GM23338 (cell line): ENCODE measurements at regions not wholly inside any gene's neighbourhood (a gene's known extent, or its start where the extent isn't known, plus 50 kb on each side); places are given as distances from the start of the nearest gene placed in this dataset.

Experiments
- ATAC-seq: fragments of 200-7000 bp; cut with Tn5 transposase; 3 replicates; pipeline ENCODE4 v1.9.1; 2020
- DNase-seq: peaks from one replicate; pipeline ENCODE4 v3.0.0-alpha.2; 2015; ENCODE audit warnings: low spot score
- H2AFZ ChIP-seq: fragments of 200-600 bp; sonication (generic); 2 replicates; pipeline ENCODE4 v1.8.0; 2016; ENCODE audit warnings: antibody characterized with exemption, mild to moderate bottlenecking, moderate library complexity
- H3F3A ChIP-seq: fragments of 200-600 bp; sonication (generic); replicated peaks from 2 replicates; pipeline ENCODE4 v1.8.0; 2017; ENCODE audit warnings: antibody characterized with exemption, mixed run types, low read depth
- H3K27ac ChIP-seq: fragments of 200-600 bp; sonication (generic); 2 replicates; pipeline ENCODE4 v1.6.1; 2016; ENCODE audit warnings: low read depth
- H3K27me3 ChIP-seq: fragments of 200-600 bp; sonication (generic); 2 replicates; pipeline ENCODE4 v1.8.0; 2016; ENCODE audit warnings: mild to moderate bottlenecking, mixed run types, moderate library complexity; ENCODE audit not compliant: insufficient read depth
- H3K36me3 ChIP-seq: fragments of 200-600 bp; sonication (generic); 2 replicates; pipeline ENCODE4 v1.8.0; 2016; ENCODE audit warnings: mild to moderate bottlenecking; ENCODE audit not compliant: insufficient read depth
- H3K4me1 ChIP-seq: fragments of 200-600 bp; sonication (generic); 2 replicates; pipeline ENCODE4 v1.8.0; 2016; ENCODE audit warnings: mild to moderate bottlenecking, moderate library complexity; ENCODE audit not compliant: insufficient read depth
- H3K4me2 ChIP-seq: fragments of 200-600 bp; sonication (generic); 2 replicates; pipeline ENCODE4 v1.7.1; 2017; ENCODE audit warnings: mixed run types
- H3K4me3 ChIP-seq: fragments of 200-600 bp; sonication (generic); 2 replicates; pipeline ENCODE4 v1.6.1; 2016; ENCODE audit warnings: mixed run types
- H3K79me2 ChIP-seq: fragments of 200-600 bp; sonication (generic); replicated peaks from 2 replicates; pipeline ENCODE4 v1.8.0; 2017; ENCODE audit warnings: mild to moderate bottlenecking; ENCODE audit not compliant: insufficient read depth
- H3K9me2 ChIP-seq: fragments of 200-600 bp; sonication (generic); 2 replicates; pipeline ENCODE4 v1.8.0; 2017; ENCODE audit not compliant: insufficient read depth
- H4K20me1 ChIP-seq: fragments of 200-600 bp; sonication (generic); replicated peaks from 2 replicates; pipeline ENCODE4 v1.8.0; 2017; ENCODE audit warnings: mild to moderate bottlenecking; ENCODE audit not compliant: insufficient read depth
- H3K27ac Mint-ChIP-seq: 2 replicates; pipeline ENCODE4 v1.8.0; 2020; ENCODE audit warnings: inconsistent platforms, mild to moderate bottlenecking, moderate library complexity, mixed read lengths
- H3K27me3 Mint-ChIP-seq: 3 replicates; pipeline ENCODE4 v1.8.0; 2022; ENCODE audit warnings: low read depth, mild to moderate bottlenecking, moderate library complexity, mixed read lengths, inconsistent platforms; ENCODE audit not compliant: insufficient read depth, poor library complexity
- H3K36me3 Mint-ChIP-seq: 3 replicates; pipeline ENCODE4 v1.8.0; 2021; ENCODE audit warnings: low read depth, mild to moderate bottlenecking, inconsistent platforms, moderate library complexity, mixed read lengths
- H3K4me1 Mint-ChIP-seq: 3 replicates; pipeline ENCODE4 v1.8.0; 2020; ENCODE audit warnings: mild to moderate bottlenecking, inconsistent platforms, mixed read lengths
- H3K4me3 Mint-ChIP-seq: 3 replicates; pipeline ENCODE4 v1.8.0; 2021; ENCODE audit warnings: moderate library complexity, mild to moderate bottlenecking, inconsistent platforms, mixed read lengths
- H3K9me3 Mint-ChIP-seq: 3 replicates; pipeline ENCODE4 v1.8.0; 2020; ENCODE audit warnings: moderate library complexity, mild to moderate bottlenecking, inconsistent platforms, mixed read lengths
- EZH2phosphoT487 ChIP-seq: fragments of 200-600 bp; sonication (generic); IDR thresholded peaks from one replicate; pipeline ENCODE4 v1.8.1; 2018; ENCODE audit warnings: antibody characterized with exemption; ENCODE audit not compliant: unreplicated experiment
- JUNB ChIP-seq: IDR thresholded peaks from one replicate; pipeline ENCODE4 v1.6.1; 2016; ENCODE audit warnings: antibody characterized with exemption; ENCODE audit not compliant: unreplicated experiment
- NANOG ChIP-seq: IDR thresholded peaks from 2 replicates; pipeline ENCODE4 v1.6.1; 2016; ENCODE audit warnings: antibody characterized with exemption, borderline replicate concordance
- POLR2AphosphoS5 ChIP-seq: IDR thresholded peaks from 2 replicates; pipeline ENCODE4 v1.6.1; 2016; ENCODE audit warnings: antibody characterized with exemption, low read depth
- REST ChIP-seq: IDR thresholded peaks from one replicate; pipeline ENCODE4 v1.6.1; 2018; ENCODE audit warnings: antibody characterized with exemption; ENCODE audit not compliant: unreplicated experiment
- STAT1 ChIP-seq: IDR thresholded peaks from one replicate; pipeline ENCODE4 v1.6.1; 2016; ENCODE audit warnings: antibody characterized with exemption; ENCODE audit not compliant: unreplicated experiment
- ZNF114 ChIP-seq: fragments of 250-450 bp; sonication (Bioruptor Pico); IDR thresholded peaks from 2 replicates; pipeline ENCODE4 v1.5.0; 2020; ENCODE audit warnings: mild to moderate bottlenecking, moderate library complexity
- ZNF331 ChIP-seq: fragments of 250-450 bp; sonication (Bioruptor Pico); IDR thresholded peaks from 2 replicates; pipeline ENCODE4 v1.5.0; 2020; ENCODE audit warnings: low read depth, mild to moderate bottlenecking, moderate library complexity
- TF ChIP-seq, protein P1 (sequence below): fragments of 250-450 bp; sonication (Bioruptor Pico); IDR thresholded peaks from 2 replicates; pipeline ENCODE4 v1.5.0; 2020; ENCODE audit warnings: mild to moderate bottlenecking, moderate library complexity
- TF ChIP-seq, protein P2 (sequence below), 2 experiments: fragments of 200-600 bp in 1 of 2; sonication (generic) in 1 of 2; conservative IDR thresholded peaks; 2 replicates each; pipeline versions ENCODE4 v1.5.1 to v1.6.1; 2016 to 2017; ENCODE audit warnings: antibody characterized with exemption in 2 of 2, low read depth in 2 of 2, mild to moderate bottlenecking in 2 of 2, moderate library complexity in 1 of 2
- TF ChIP-seq, protein P3 (sequence below): IDR thresholded peaks from 2 replicates; pipeline ENCODE4 v1.6.1; 2016; ENCODE audit warnings: antibody characterized with exemption

DNA sequence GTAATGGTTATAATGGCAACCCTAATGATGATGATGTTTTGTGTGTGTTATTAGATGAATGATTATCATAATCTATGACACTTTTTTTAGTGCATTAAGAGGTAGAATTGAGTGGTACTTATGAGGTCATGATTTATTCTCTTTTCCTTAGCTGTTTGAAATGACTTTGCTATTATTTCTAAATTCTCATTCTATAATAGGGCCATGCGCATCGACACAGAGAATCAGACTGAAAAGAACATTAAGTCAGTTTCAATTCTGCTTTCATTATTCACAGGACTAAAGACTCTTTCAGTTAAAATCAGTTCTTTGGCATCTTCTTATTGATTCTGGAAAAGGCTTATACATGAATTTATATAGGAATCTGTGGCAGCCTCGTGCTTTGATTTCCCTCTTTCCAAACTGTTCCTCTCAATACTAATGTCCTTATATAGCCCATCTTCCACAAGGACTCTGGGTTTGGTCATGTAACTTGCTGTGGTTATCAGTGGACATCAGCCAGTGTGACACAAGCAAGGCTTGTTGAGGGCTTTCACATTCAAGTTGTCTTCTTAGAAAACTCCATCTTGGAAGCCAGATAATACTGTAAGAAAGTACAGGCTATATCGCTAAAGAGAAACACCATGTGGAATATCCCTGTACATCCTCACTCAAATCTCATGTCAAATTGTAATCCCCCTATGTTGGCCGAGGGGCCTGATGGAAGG lies 140.3 kb upstream of the CHD1 start:
- DNase-seq (no peak), ATAC-seq (no peak)
- Mint-ChIP-seq H3K36me3 (no peaks in the 10 kb centered on the region), H3K4me1 (no peaks in the 10 kb centered on the region), H3K27me3 (no peaks in the 10 kb centered on the region), H3K27ac (no peak overlapping the region), H3K9me3 (no peaks in the 10 kb centered on the region; the same call in 2 of the 3 replicates), H3K4me3 (no peak overlapping the region)
- Histone ChIP-seq H2AFZ (no peak overlapping the region), H4K20me1 (no peaks in the 10 kb centered on the region), H3K4me2 (no peak overlapping the region), H3K4me3 (no peak overlapping the region), H3K27ac (no peak overlapping the region), H3K36me3 (no peaks in the 10 kb centered on the region), H3K27me3 (no peaks in the 10 kb centered on the region), H3K4me1 (no peaks in the 10 kb centered on the region), H3F3A (no peaks in the 10 kb centered on the region), H3K79me2 (no peaks in the 10 kb centered on the region), H3K9me2 (no peaks in the 10 kb centered on the region)
- no peak for TF ChIP-seq ZNF114
- no peak for TF ChIP-seq REST
- TF ChIP-seq, protein P1, sequence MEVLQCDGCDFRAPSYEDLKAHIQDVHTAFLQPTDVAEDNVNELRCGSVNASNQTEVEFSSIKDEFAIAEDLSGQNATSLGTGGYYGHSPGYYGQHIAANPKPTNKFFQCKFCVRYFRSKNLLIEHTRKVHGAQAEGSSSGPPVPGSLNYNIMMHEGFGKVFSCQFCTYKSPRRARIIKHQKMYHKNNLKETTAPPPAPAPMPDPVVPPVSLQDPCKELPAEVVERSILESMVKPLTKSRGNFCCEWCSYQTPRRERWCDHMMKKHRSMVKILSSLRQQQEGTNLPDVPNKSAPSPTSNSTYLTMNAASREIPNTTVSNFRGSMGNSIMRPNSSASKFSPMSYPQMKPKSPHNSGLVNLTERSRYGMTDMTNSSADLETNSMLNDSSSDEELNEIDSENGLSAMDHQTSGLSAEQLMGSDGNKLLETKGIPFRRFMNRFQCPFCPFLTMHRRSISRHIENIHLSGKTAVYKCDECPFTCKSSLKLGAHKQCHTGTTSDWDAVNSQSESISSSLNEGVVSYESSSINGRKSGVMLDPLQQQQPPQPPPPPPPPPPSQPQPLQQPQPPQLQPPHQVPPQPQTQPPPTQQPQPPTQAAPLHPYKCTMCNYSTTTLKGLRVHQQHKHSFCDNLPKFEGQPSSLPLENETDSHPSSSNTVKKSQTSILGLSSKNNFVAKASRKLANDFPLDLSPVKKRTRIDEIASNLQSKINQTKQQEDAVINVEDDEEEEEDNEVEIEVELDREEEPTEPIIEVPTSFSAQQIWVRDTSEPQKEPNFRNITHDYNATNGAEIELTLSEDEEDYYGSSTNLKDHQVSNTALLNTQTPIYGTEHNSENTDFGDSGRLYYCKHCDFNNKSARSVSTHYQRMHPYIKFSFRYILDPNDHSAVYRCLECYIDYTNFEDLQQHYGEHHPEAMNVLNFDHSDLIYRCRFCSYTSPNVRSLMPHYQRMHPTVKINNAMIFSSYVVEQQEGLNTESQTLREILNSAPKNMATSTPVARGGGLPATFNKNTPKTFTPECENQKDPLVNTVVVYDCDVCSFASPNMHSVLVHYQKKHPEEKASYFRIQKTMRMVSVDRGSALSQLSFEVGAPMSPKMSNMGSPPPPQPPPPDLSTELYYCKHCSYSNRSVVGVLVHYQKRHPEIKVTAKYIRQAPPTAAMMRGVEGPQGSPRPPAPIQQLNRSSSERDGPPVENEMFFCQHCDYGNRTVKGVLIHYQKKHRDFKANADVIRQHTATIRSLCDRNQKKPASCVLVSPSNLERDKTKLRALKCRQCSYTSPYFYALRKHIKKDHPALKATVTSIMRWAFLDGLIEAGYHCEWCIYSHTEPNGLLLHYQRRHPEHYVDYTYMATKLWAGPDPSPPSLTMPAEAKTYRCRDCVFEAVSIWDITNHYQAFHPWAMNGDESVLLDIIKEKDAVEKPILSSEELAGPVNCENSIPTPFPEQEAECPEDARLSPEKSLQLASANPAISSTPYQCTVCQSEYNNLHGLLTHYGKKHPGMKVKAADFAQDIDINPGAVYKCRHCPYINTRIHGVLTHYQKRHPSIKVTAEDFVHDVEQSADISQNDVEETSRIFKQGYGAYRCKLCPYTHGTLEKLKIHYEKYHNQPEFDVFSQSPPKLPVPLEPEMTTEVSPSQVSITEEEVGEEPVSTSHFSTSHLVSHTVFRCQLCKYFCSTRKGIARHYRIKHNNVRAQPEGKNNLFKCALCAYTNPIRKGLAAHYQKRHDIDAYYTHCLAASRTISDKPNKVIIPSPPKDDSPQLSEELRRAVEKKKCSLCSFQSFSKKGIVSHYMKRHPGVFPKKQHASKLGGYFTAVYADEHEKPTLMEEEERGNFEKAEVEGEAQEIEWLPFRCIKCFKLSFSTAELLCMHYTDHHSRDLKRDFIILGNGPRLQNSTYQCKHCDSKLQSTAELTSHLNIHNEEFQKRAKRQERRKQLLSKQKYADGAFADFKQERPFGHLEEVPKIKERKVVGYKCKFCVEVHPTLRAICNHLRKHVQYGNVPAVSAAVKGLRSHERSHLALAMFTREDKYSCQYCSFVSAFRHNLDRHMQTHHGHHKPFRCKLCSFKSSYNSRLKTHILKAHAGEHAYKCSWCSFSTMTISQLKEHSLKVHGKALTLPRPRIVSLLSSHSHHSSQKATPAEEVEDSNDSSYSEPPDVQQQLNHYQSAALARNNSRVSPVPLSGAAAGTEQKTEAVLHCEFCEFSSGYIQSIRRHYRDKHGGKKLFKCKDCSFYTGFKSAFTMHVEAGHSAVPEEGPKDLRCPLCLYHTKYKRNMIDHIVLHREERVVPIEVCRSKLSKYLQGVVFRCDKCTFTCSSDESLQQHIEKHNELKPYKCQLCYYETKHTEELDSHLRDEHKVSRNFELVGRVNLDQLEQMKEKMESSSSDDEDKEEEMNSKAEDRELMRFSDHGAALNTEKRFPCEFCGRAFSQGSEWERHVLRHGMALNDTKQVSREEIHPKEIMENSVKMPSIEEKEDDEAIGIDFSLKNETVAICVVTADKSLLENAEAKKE (CRISPR knock-in tag), result no peak
- TF ChIP-seq JUNB, result no peak
- TF ChIP-seq EZH2phosphoT487, result no peak
- TF ChIP-seq, protein P2, sequence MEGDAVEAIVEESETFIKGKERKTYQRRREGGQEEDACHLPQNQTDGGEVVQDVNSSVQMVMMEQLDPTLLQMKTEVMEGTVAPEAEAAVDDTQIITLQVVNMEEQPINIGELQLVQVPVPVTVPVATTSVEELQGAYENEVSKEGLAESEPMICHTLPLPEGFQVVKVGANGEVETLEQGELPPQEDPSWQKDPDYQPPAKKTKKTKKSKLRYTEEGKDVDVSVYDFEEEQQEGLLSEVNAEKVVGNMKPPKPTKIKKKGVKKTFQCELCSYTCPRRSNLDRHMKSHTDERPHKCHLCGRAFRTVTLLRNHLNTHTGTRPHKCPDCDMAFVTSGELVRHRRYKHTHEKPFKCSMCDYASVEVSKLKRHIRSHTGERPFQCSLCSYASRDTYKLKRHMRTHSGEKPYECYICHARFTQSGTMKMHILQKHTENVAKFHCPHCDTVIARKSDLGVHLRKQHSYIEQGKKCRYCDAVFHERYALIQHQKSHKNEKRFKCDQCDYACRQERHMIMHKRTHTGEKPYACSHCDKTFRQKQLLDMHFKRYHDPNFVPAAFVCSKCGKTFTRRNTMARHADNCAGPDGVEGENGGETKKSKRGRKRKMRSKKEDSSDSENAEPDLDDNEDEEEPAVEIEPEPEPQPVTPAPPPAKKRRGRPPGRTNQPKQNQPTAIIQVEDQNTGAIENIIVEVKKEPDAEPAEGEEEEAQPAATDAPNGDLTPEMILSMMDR (conservative IDR thresholded peaks at IDR 0.05; ENCODE audit: low read depth in 2 of 2), result no peak
- no peak for TF ChIP-seq POLR2AphosphoS5
- TF ChIP-seq STAT1, result no peak
- TF ChIP-seq NANOG, result no peak
- TF ChIP-seq, protein P3, sequence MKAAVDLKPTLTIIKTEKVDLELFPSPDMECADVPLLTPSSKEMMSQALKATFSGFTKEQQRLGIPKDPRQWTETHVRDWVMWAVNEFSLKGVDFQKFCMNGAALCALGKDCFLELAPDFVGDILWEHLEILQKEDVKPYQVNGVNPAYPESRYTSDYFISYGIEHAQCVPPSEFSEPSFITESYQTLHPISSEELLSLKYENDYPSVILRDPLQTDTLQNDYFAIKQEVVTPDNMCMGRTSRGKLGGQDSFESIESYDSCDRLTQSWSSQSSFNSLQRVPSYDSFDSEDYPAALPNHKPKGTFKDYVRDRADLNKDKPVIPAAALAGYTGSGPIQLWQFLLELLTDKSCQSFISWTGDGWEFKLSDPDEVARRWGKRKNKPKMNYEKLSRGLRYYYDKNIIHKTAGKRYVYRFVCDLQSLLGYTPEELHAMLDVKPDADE, result no peak
- no peak for TF ChIP-seq ZNF331 (CRISPR knock-in tag)
